Breast epithelium (tissue), 3 donors: ENCODE measurements at regions not wholly inside any gene's neighbourhood (a gene's known extent, or its start where the extent isn't known, plus 50 kb on each side); places are given as distances from the start of the nearest gene placed in this dataset.

Source experiments
- POLR2A ChIP-seq: fragments of 450-650 bp; IDR thresholded peaks from one replicate; pipeline ENCODE4 v1.6.1; 2016; ENCODE audit warnings: antibody characterized with exemption, mild to moderate bottlenecking, moderate library complexity
- TF ChIP-seq, protein P1 (sequence below), 3 donors: fragments of 450-650 bp; IDR thresholded peaks; one replicate each; pipeline ENCODE4 v1.5.1; 2016 to 2017; ENCODE audit warnings: antibody characterized with exemption in 3 of 3, mild to moderate bottlenecking in 3 of 3, moderate library complexity in 3 of 3

DNA sequence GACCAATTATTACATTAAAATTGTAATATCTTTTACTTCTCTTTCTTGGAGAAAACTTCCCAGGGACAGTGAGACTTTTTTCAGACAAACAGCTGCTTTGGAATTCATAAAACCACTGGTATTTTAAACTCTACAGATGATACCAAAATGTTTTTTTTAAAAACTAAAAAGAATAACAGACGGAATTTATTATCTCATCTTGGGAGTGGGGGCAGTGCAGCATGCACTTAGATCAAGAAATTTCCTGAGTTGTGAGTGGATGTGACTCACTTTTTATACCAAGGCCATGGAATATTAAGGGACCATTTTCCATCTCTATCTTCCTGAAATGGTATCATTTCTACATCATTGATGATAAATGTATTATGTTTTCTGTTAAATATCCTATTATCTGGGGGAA, 422.8 kb upstream of the HNRNPA3 start:
- TF ChIP-seq, protein P1, sequence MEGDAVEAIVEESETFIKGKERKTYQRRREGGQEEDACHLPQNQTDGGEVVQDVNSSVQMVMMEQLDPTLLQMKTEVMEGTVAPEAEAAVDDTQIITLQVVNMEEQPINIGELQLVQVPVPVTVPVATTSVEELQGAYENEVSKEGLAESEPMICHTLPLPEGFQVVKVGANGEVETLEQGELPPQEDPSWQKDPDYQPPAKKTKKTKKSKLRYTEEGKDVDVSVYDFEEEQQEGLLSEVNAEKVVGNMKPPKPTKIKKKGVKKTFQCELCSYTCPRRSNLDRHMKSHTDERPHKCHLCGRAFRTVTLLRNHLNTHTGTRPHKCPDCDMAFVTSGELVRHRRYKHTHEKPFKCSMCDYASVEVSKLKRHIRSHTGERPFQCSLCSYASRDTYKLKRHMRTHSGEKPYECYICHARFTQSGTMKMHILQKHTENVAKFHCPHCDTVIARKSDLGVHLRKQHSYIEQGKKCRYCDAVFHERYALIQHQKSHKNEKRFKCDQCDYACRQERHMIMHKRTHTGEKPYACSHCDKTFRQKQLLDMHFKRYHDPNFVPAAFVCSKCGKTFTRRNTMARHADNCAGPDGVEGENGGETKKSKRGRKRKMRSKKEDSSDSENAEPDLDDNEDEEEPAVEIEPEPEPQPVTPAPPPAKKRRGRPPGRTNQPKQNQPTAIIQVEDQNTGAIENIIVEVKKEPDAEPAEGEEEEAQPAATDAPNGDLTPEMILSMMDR (IDR thresholded peaks at IDR 0.05), result no peak
- no peak for TF ChIP-seq POLR2A
